Kidney (tissue), 13 donors: ENCODE measurements at regions not wholly inside any gene's neighbourhood (a gene's known extent, or its start where the extent isn't known, plus 50 kb on each side); places are given as distances from the start of the nearest gene placed in this dataset.
A peak's percentile ranks its signal among the peaks of the same experiment; 100 is the strongest.

Experiments used
- DNase-seq, 5 donors: peaks; one replicate each; pipeline ENCODE4 v3.0.0-alpha.2; 2013 to 2020
- FAIRE-seq: peaks from 2 replicates; lab custom pipeline; 2012; peaks lifted over from hg19 to GRCh38; lab: Jason Lieb, UNC
- H3K27ac ChIP-seq, 2 donors: one replicate each; pipeline ENCODE4 v1.7.0; 2013; ENCODE audit warnings: low read depth in 2 of 2, low read length in 2 of 2, inconsistent platforms in 1 of 2
- H3K27me3 ChIP-seq: one replicate; pipeline ENCODE4 v1.7.1; 2013; ENCODE audit warnings: low read length, inconsistent platforms; ENCODE audit not compliant: control insufficient read depth, insufficient read depth
- H3K36me3 ChIP-seq, 3 donors: one replicate each; pipeline versions ENCODE4 v1.7.0 to v1.7.1; 2013; ENCODE audit warnings: low read length in 3 of 3, control low read depth in 1 of 3, inconsistent platforms in 1 of 3; ENCODE audit not compliant: insufficient read depth in 3 of 3, control insufficient read depth in 2 of 3
- H3K4me1 ChIP-seq, 3 donors: one replicate each; pipeline versions ENCODE4 v1.7.0 to v1.7.1; 2013; ENCODE audit warnings: low read length in 3 of 3, inconsistent platforms in 1 of 3, low read depth in 1 of 3; ENCODE audit not compliant: control insufficient read depth in 2 of 3, insufficient read depth in 2 of 3
- H3K4me3 ChIP-seq, 3 donors: one replicate each; pipeline versions ENCODE4 v1.7.0 to v1.8.1; 2013; ENCODE audit warnings: low read length in 3 of 3, control low read depth in 1 of 3, inconsistent platforms in 1 of 3
- H3K9ac ChIP-seq, 3 donors: one replicate each; pipeline versions ENCODE4 v1.7.0 to v1.7.1; 2013; ENCODE audit warnings: low read length in 3 of 3, control low read depth in 1 of 3, inconsistent platforms in 1 of 3
- H3K9me3 ChIP-seq, 3 donors: one replicate each; pipeline versions ENCODE4 v1.7.0 to v1.7.1; 2013; ENCODE audit warnings: low read length in 3 of 3, control low read depth in 1 of 3, inconsistent platforms in 1 of 3; ENCODE audit not compliant: control insufficient read depth in 2 of 3, insufficient read depth in 1 of 3
- CTCF ChIP-seq: IDR thresholded peaks from 3 replicates; pipeline ENCODE4 v1.5.1; 2012; ENCODE audit warnings: mild to moderate bottlenecking, moderate library complexity, borderline replicate concordance; ENCODE audit not compliant: insufficient read depth; ENCODE audit errors: extremely low read depth
- intact Hi-C: fragments of 100-400 bp; cut with DNase I; formaldehyde crosslinking; loops from one replicate; pipeline ENCODE4 v1.11.1; 2022
- donor health status: control.
- donor health status: control.
- donor health status: control.
- donor health status: control.
- donor health status: control.
- donor health status: DM: yes; HTN: yes; CAD: no.
- donor health status: Normal renal cell carcinoma (clear cell type).

- H3K27me3 ChIP-seq = no peaks in the 10 kb centered on the region
- intact Hi-C loops = no loop called here
- H3K9ac ChIP-seq = no peak overlapping the region
- H3K36me3 ChIP-seq = no peaks in the 10 kb centered on the region
- H3K27ac ChIP-seq = no peak overlapping the region
- FAIRE-seq (no peak), DNase-seq (no peak)
- no peaks in the 10 kb centered on the region for H3K9me3 ChIP-seq
- TF ChIP-seq CTCF = no peak
- H3K4me1 ChIP-seq = no peaks in the 10 kb centered on the region
- no peak overlapping the region for H3K4me3 ChIP-seq
Measured at GRCh38 chr2:104481341-104481740, 372.6 kb upstream of the POU3F3 start.

GRCh38 chr2:104487366-104487765 lies 366.5 kb upstream of the POU3F3 start:
- no peak overlapping the region for H3K4me3 ChIP-seq
- no peaks in the 10 kb centered on the region for H3K4me1 ChIP-seq
- DNase-seq (no peak), FAIRE-seq (no peak)
- no peaks in the 10 kb centered on the region for H3K36me3 ChIP-seq
- no peaks in the 10 kb centered on the region for H3K9me3 ChIP-seq
- TF ChIP-seq CTCF = no peak
- H3K9ac ChIP-seq = no peak overlapping the region
- intact Hi-C loops = no loop called here
- H3K27me3 ChIP-seq = no peaks in the 10 kb centered on the region
- no peak overlapping the region for H3K27ac ChIP-seq

DNA sequence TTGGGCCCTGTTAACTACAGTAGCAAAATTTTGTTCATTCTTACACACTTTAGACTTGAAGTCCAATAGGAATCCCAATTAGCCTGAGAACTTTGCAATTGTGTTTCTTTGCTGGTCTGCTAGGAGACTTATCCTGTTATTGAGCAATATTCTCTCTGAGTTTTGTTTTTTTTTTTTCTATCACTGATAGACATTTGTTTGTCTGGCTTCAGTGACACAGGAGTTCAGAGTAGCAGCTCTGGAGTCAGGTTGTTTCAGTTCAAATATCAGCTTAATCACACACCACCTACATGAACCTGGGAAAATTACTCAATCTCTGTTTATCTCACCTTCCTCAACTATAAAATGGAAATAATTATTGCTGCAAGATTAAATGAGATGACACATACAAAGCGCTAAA lies 360.2 kb upstream of the POU3F3 start:
- Histone ChIP-seq H3K9me3 (no peaks in the 10 kb centered on the region), H3K9ac (no peak overlapping the region), H3K36me3 (no peaks in the 10 kb centered on the region), H3K4me1 (no peaks in the 10 kb centered on the region), H3K27me3 (no peaks in the 10 kb centered on the region), H3K27ac (no peak overlapping the region), H3K4me3 (no peak overlapping the region)
- intact Hi-C loops = no loop called here
- FAIRE-seq = no peak
- no peak for DNase-seq
- no peak for TF ChIP-seq CTCF

- H3K27me3 ChIP-seq = no peaks in the 10 kb centered on the region
- TF ChIP-seq CTCF = no peak
- no peak overlapping the region for H3K27ac ChIP-seq
- H3K9me3 ChIP-seq = no peaks in the 10 kb centered on the region
- H3K9ac ChIP-seq = no peak overlapping the region
- DNase-seq (peak in 1 of 5 donors; percentile 4), FAIRE-seq (no peak)
- H3K4me3 ChIP-seq = no peak overlapping the region
- H3K4me1 ChIP-seq = no peaks in the 10 kb centered on the region
- intact Hi-C loops = no loop called here
- H3K36me3 ChIP-seq = no peaks in the 10 kb centered on the region
Measured at GRCh38 chr2:104501342-104501741, 352.6 kb upstream of the POU3F3 start.
